Mesenchymal stem cell (in vitro differentiated cells and primary cell): ENCODE measurements at regions not wholly inside any gene's neighbourhood (a gene's known extent, or its start where the extent isn't known, plus 50 kb on each side); places are given as distances from the start of the nearest gene placed in this dataset.

Experiments used
- DNase-seq: peaks from one replicate; pipeline ENCODE4 v3.0.0-alpha.2; 2013
- H2AFZ ChIP-seq: one replicate; pipeline ENCODE4 v1.6.1; 2013; ENCODE audit warnings: low read depth, mild to moderate bottlenecking, control low read depth, inconsistent platforms, low read length, moderate library complexity
- H2AK5ac ChIP-seq: 2 replicates; pipeline ENCODE4 v1.6.1; 2013; ENCODE audit warnings: low read length, moderate library complexity, mild to moderate bottlenecking, inconsistent platforms; ENCODE audit not compliant: severe bottlenecking
- H2BK120ac ChIP-seq: one replicate; pipeline ENCODE4 v1.6.1; 2013; ENCODE audit warnings: low read depth, mild to moderate bottlenecking, inconsistent platforms, low read length, moderate library complexity
- H2BK12ac ChIP-seq, 2 experiments: one replicate each; pipeline ENCODE4 v1.6.1; 2013; ENCODE audit warnings: inconsistent platforms in 2 of 2, low read length in 2 of 2, mild to moderate bottlenecking in 2 of 2, moderate library complexity in 2 of 2, control low read depth in 1 of 2
- H2BK15ac ChIP-seq: one replicate; pipeline ENCODE4 v1.6.1; 2013; ENCODE audit warnings: mild to moderate bottlenecking, low read depth, inconsistent platforms; ENCODE audit not compliant: poor library complexity, severe bottlenecking
- H2BK5ac ChIP-seq: 2 replicates; pipeline ENCODE4 v1.6.1; 2013; ENCODE audit warnings: low read depth, mild to moderate bottlenecking, low read length, control low read depth, inconsistent platforms; ENCODE audit not compliant: poor library complexity, severe bottlenecking
- H3K14ac ChIP-seq, 2 experiments: one replicate each; pipeline ENCODE4 v1.6.1; 2013; ENCODE audit warnings: inconsistent platforms in 2 of 2, low read length in 2 of 2, control low read depth in 1 of 2, mild to moderate bottlenecking in 1 of 2, moderate library complexity in 1 of 2
- H3K18ac ChIP-seq, 2 experiments: one replicate each; pipeline ENCODE4 v1.6.1; 2013; ENCODE audit warnings: inconsistent platforms in 2 of 2, low read length in 2 of 2, control low read depth in 1 of 2, low read depth in 1 of 2, mild to moderate bottlenecking in 1 of 2
- H3K23ac ChIP-seq, 2 experiments: one replicate each; pipeline ENCODE4 v1.6.1; 2013; ENCODE audit warnings: inconsistent platforms in 2 of 2, low read length in 2 of 2, mild to moderate bottlenecking in 2 of 2, moderate library complexity in 2 of 2, control low read depth in 1 of 2
- H3K27ac ChIP-seq: 2 replicates; pipeline ENCODE4 v1.5.1; 2013; ENCODE audit warnings: mild to moderate bottlenecking, moderate library complexity, low read length, control low read depth, inconsistent platforms; ENCODE audit not compliant: poor library complexity, severe bottlenecking
- H3K27me3 ChIP-seq, 2 experiments: 2 replicates each; pipeline versions ENCODE4 v1.6.1 to v1.7.0; 2013; ENCODE audit warnings: low read length in 2 of 2, mild to moderate bottlenecking in 2 of 2, moderate library complexity in 2 of 2, control low read depth in 1 of 2, inconsistent platforms in 1 of 2; ENCODE audit not compliant: control insufficient read depth in 1 of 2, insufficient read depth in 1 of 2
- H3K36me3 ChIP-seq, 2 experiments: 2 replicates each; pipeline versions ENCODE4 v1.6.1 to v1.7.0; 2013; ENCODE audit warnings: low read length in 2 of 2, control low read depth in 1 of 2, inconsistent platforms in 1 of 2, low read depth in 1 of 2, mild to moderate bottlenecking in 1 of 2; ENCODE audit not compliant: insufficient read depth in 2 of 2, control insufficient read depth in 1 of 2
- H3K4ac ChIP-seq, 2 experiments: one replicate each; pipeline ENCODE4 v1.6.1; 2013; ENCODE audit warnings: inconsistent platforms in 2 of 2, low read length in 2 of 2, mild to moderate bottlenecking in 2 of 2, moderate library complexity in 2 of 2, control low read depth in 1 of 2, low read depth in 1 of 2
- H3K4me1 ChIP-seq: 2 replicates; pipeline ENCODE4 v1.6.1; 2013; ENCODE audit warnings: low read depth, low read length, control low read depth; ENCODE audit not compliant: control insufficient read depth, insufficient read depth
- H3K4me2 ChIP-seq: 2 replicates; pipeline ENCODE4 v1.6.1; 2013; ENCODE audit warnings: low read length, mild to moderate bottlenecking, inconsistent platforms; ENCODE audit not compliant: poor library complexity, severe bottlenecking
- H3K4me3 ChIP-seq, 2 experiments: 2 replicates each; pipeline versions ENCODE4 v1.5.1 to v1.7.0; 2013; ENCODE audit warnings: low read length in 2 of 2, mild to moderate bottlenecking in 2 of 2, control low read depth in 1 of 2, low read depth in 1 of 2; ENCODE audit not compliant: insufficient read depth in 1 of 2
- H3K79me1 ChIP-seq: replicated peaks from 2 replicates; pipeline ENCODE4 v1.6.1; 2013; ENCODE audit warnings: mild to moderate bottlenecking, control low read depth, low read length, inconsistent platforms; ENCODE audit not compliant: poor library complexity, severe bottlenecking
- H3K9ac ChIP-seq: 2 replicates; pipeline ENCODE4 v1.7.0; 2013; ENCODE audit warnings: mild to moderate bottlenecking, low read length, moderate library complexity
- H3K9me3 ChIP-seq: 2 replicates; pipeline ENCODE4 v1.7.0; 2013; ENCODE audit warnings: mild to moderate bottlenecking, low read length; ENCODE audit not compliant: control insufficient read depth
- H4K8ac ChIP-seq: one replicate; pipeline ENCODE4 v1.6.1; 2013; ENCODE audit warnings: inconsistent platforms, mild to moderate bottlenecking, low read length, moderate library complexity
- H4K91ac ChIP-seq: one replicate; pipeline ENCODE4 v1.6.1; 2013; ENCODE audit warnings: mild to moderate bottlenecking, low read length, inconsistent platforms
- WGBS: methylation state at CpG from one replicate; pipeline ENCODE4 v1.1.7; 2013; ENCODE audit warnings: mixed read lengths; 5-methylcytosine and 5-hydroxymethylcytosine counted together

GRCh38 chr14:89551955-89552354 lies 134.9 kb upstream of the FOXN3 start:
- no peaks in the 10 kb centered on the region for H3K4me1 ChIP-seq
- DNase-seq: no peak
- H3K4ac ChIP-seq: no peak overlapping the region
- no peaks in the 10 kb centered on the region for H3K36me3 ChIP-seq
- no peak overlapping the region for H3K4me3 ChIP-seq
- H3K79me1 ChIP-seq: peaks cover 24% of the 10 kb centered on the region
- H3K9me3 ChIP-seq: no peaks in the 10 kb centered on the region
- H2BK15ac ChIP-seq: no peak overlapping the region
- 96% methylated on average over 4 of the region's 7 CpGs for WGBS
- H2BK120ac ChIP-seq: no peak overlapping the region
- H3K4me2 ChIP-seq: no peak overlapping the region
- no peak overlapping the region for H3K14ac ChIP-seq
- H3K27ac ChIP-seq: no peak overlapping the region
- H2BK12ac ChIP-seq: no peak overlapping the region
- H2AFZ ChIP-seq: no peak overlapping the region
- no peak overlapping the region for H3K18ac ChIP-seq
- no peak overlapping the region for H3K23ac ChIP-seq
- no peaks in the 10 kb centered on the region for H3K27me3 ChIP-seq
- H4K91ac ChIP-seq: no peak overlapping the region
- no peak overlapping the region for H3K9ac ChIP-seq
- H2AK5ac ChIP-seq: no peak overlapping the region
- H2BK5ac ChIP-seq: no peak overlapping the region
- no peak overlapping the region for H4K8ac ChIP-seq

- Histone ChIP-seq H2BK12ac (no peak overlapping the region), H3K23ac (no peak overlapping the region), H2AFZ (no peak overlapping the region), H3K27me3 (no peaks in the 10 kb centered on the region), H2AK5ac (no peak overlapping the region), H3K79me1 (peaks cover 21% of the 10 kb centered on the region), H2BK120ac (no peak overlapping the region), H2BK5ac (no peak overlapping the region), H3K4me3 (no peak overlapping the region), H3K4ac (no peak overlapping the region), H3K27ac (no peak overlapping the region), H3K14ac (no peak overlapping the region), H3K9ac (no peak overlapping the region), H3K36me3 (no peaks in the 10 kb centered on the region), H3K9me3 (no peaks in the 10 kb centered on the region), H3K18ac (no peak overlapping the region), H2BK15ac (no peak overlapping the region), H3K4me1 (no peaks in the 10 kb centered on the region), H3K4me2 (no peak overlapping the region), H4K91ac (no peak overlapping the region), H4K8ac (no peak overlapping the region)
- DNase-seq: no peak
- WGBS: 94% methylated on average over 6 of the region's 6 CpGs
These were observed 134.4 kb upstream of the FOXN3 start for GRCh38 chr14:89551432-89551831.

- Histone ChIP-seq H3K4me2 (no peak overlapping the region), H2AFZ (no peak overlapping the region), H4K8ac (no peak overlapping the region), H4K91ac (no peak overlapping the region), H3K4ac (no peak overlapping the region), H3K27me3 (no peaks in the 10 kb centered on the region), H3K23ac (no peak overlapping the region), H3K79me1 (peaks cover 21% of the 10 kb centered on the region), H2AK5ac (no peak overlapping the region), H2BK120ac (no peak overlapping the region), H2BK15ac (no peak overlapping the region), H3K14ac (no peak overlapping the region), H3K36me3 (no peaks in the 10 kb centered on the region), H3K9ac (no peak overlapping the region), H2BK12ac (no peak overlapping the region), H2BK5ac (no peak overlapping the region), H3K9me3 (no peaks in the 10 kb centered on the region), H3K4me3 (no peak overlapping the region), H3K18ac (no peak overlapping the region), H3K4me1 (no peaks in the 10 kb centered on the region), H3K27ac (no peak overlapping the region)
- WGBS: 81% methylated on average over 8 of the region's 8 CpGs
- DNase-seq: no peak
These were observed 133.8 kb upstream of the FOXN3 start for GRCh38 chr14:89550821-89551220.

GRCh38 chr14:89549381-89550125 lies 132.5 kb upstream of the FOXN3 start:
- WGBS: 96% methylated on average over 12 of the region's 12 CpGs
- Histone ChIP-seq H2AFZ (no peak overlapping the region), H3K9ac (no peak overlapping the region), H3K23ac (no peak overlapping the region), H3K79me1 (peaks cover 24% of the 10 kb centered on the region), H3K4me3 (no peak overlapping the region), H3K9me3 (no peaks in the 10 kb centered on the region), H3K14ac (no peak overlapping the region), H3K27ac (no peak overlapping the region), H3K4me1 (no peaks in the 10 kb centered on the region), H2BK5ac (no peak overlapping the region), H2BK12ac (no peak overlapping the region), H4K8ac (no peak overlapping the region), H3K4me2 (no peak overlapping the region), H3K36me3 (no peaks in the 10 kb centered on the region), H2BK15ac (no peak overlapping the region), H3K27me3 (no peaks in the 10 kb centered on the region), H2AK5ac (no peak overlapping the region), H3K18ac (no peak overlapping the region), H3K4ac (no peak overlapping the region), H4K91ac (no peak overlapping the region), H2BK120ac (no peak overlapping the region)
- DNase-seq: no peak
